ENCODE measurements at regions not wholly inside any gene's neighbourhood (a gene's known extent, or its start where the extent isn't known, plus 50 kb on each side); places are given as distances from the start of the nearest gene placed in this dataset.
A peak's percentile ranks its signal among the peaks of the same experiment; 100 is the strongest.

DNA sequence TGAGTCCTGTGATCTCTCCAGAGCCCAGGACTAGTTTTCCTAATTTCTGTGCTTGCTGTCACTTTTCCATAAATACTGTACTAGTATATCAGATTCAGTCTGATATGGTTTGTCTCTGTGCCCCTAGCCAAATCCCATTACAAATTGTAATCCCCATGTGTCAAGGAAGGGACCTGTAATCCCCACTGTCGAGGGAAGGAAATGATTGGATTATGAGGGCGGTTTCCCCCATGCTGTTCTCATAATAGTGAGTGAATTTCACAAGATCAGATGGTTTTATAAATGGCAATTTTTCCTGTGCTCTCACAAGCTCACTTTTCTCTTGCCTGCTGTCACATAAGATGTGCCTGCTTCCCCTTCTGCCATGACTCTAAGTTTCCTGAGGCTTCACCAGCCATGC, 54.8 kb upstream of the IFRD1 start:
- DNase-seq: no peak

DNA sequence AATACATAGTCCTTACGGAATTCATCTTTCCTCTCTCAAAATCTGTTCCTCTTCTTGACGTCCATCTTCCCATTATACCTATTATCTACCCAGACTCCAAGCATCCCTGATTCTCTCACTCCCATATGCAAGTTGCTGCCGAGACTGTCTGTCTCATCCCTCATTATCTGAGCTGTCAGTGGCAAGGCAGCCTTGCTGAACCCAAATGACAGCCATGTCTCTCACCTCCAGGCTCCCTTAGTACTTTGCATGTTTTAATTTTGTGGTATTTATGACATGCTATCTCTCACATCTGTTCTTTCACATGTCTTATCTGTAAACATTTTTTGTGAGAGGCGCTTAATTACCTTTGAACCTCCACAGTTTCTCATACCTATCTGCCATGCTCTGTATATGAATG, 54.4 kb upstream of the IFRD1 start:
- no peak for DNase-seq

DNA sequence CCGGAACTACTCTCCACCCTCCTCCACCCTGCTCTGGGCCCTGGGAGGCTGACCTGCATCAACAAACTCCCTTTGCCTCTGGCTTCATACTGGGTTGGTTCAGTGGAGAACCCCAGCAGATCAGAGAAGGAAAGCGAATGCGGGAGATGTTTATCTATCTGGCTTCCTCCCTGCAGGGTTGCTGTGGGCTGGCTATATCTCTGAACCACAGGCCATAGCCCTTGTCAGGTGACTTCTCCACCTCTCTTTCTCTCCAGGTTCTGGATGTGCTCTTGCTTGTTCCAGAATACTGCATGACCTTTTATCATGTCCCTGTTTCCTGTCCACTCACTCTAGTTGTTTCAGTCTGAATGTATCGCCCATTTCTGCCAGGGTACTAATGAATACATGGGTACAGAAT, 51.7 kb upstream of the IFRD1 start:
- peak; percentile 23 for DNase-seq

DNA sequence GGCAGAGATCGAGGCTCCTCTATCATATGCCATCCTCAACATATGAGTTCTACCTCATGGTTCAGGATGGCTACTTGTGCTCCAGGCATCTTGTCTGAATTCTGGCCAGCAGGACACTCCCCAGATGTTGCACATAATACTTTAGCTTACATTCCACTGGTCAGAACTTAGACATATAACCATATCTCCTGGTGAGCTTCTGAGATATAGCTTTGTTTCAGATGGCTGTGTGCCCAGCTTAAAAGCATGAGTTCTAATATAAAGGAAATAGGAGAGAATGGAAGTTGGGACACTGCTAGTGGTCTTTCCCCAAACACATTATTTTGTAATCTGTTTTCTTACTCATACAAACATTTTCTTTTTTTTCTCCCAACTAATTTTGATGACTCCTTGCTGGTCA, 50.8 kb upstream of the IFRD1 start:
- DNase-seq: no peak

DNA sequence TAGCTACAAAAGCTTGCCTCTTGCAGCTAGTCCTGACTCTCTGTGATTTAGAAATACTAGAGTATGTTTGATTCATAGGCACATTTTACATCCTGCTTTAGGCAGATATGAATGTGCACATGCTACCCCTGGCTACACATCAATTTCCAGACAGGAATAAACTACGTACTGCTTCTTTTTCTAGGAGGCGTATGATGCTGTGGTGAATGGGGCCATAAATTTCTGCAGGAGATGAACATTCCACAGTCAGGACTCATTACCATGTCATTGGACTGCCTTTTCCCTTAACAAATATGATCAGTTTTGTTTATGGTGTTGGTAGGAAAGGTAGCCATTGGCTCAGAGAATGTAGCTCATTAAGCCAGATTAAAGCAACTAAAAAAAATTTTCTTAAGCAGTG, 50.1 kb upstream of the IFRD1 start:
- DNase-seq: no peak

Measured in CD4-positive, alpha-beta T cell treated with Interleukin-17A for 4 hours (primary cell).